Esophagus squamous epithelium (tissue), 4 donors: ENCODE measurements at regions not wholly inside any gene's neighbourhood (a gene's known extent, or its start where the extent isn't known, plus 50 kb on each side); places are given as distances from the start of the nearest gene placed in this dataset.

ENCODE experiments used
- POLR2A ChIP-seq, 4 donors: fragments of 450-650 bp; IDR thresholded peaks; one replicate each; pipeline ENCODE4 v1.6.1; 2017; ENCODE audit warnings: antibody characterized with exemption in 4 of 4, mild to moderate bottlenecking in 4 of 4, moderate library complexity in 3 of 4
- TF ChIP-seq, protein P1 (sequence below), 6 experiments: fragments of 450-650 bp in 4 of 6; fragments of 200-600 bp in 2 of 6; sonication (generic) in 2 of 6; IDR thresholded peaks; one replicate each; pipeline ENCODE4 v1.5.1; 2016 to 2019; ENCODE audit warnings: antibody characterized with exemption in 6 of 6, mild to moderate bottlenecking in 4 of 6, moderate library complexity in 4 of 6

- no peak for TF ChIP-seq POLR2A (IDR thresholded peaks at IDR 0.05)
- TF ChIP-seq, protein P1, sequence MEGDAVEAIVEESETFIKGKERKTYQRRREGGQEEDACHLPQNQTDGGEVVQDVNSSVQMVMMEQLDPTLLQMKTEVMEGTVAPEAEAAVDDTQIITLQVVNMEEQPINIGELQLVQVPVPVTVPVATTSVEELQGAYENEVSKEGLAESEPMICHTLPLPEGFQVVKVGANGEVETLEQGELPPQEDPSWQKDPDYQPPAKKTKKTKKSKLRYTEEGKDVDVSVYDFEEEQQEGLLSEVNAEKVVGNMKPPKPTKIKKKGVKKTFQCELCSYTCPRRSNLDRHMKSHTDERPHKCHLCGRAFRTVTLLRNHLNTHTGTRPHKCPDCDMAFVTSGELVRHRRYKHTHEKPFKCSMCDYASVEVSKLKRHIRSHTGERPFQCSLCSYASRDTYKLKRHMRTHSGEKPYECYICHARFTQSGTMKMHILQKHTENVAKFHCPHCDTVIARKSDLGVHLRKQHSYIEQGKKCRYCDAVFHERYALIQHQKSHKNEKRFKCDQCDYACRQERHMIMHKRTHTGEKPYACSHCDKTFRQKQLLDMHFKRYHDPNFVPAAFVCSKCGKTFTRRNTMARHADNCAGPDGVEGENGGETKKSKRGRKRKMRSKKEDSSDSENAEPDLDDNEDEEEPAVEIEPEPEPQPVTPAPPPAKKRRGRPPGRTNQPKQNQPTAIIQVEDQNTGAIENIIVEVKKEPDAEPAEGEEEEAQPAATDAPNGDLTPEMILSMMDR (IDR thresholded peaks at IDR 0.05) = no peak
Observed at GRCh38 chr20:52731093-52731492, 241.1 kb upstream of the TSHZ2 start.
